DOHH2 (cell line): ENCODE measurements at regions not wholly inside any gene's neighbourhood (a gene's known extent, or its start where the extent isn't known, plus 50 kb on each side); places are given as distances from the start of the nearest gene placed in this dataset.

Experiments used
- CTCF ChIP-seq: fragments of 200-600 bp; sonication (generic); IDR thresholded peaks from one replicate; pipeline ENCODE4 v1.5.1; 2014; ENCODE audit warnings: antibody characterized with exemption, mild to moderate bottlenecking, low read depth, low read length; ENCODE audit not compliant: poor library complexity, severe bottlenecking
- EZH2phosphoT487 ChIP-seq: fragments of 200-600 bp; sonication (generic); IDR thresholded peaks from 2 replicates; pipeline ENCODE4 v1.6.1; 2017; ENCODE audit warnings: borderline replicate concordance, mild to moderate bottlenecking, antibody characterized with exemption, low read length, moderate library complexity, mixed read lengths

- TF ChIP-seq CTCF: no peak
- TF ChIP-seq EZH2phosphoT487: no peak
Observed at GRCh38 chr4:134260126-134260525, 58.5 kb upstream of the PABPC4L start.
